ENCODE measurements at regions not wholly inside any gene's neighbourhood (a gene's known extent, or its start where the extent isn't known, plus 50 kb on each side); places are given as distances from the start of the nearest gene placed in this dataset.

GRCh38 chr17:68706356-68706920 is 105.3 kb upstream of the FAM20A start:
- Histone ChIP-seq H3K27ac (ENCODE audit: low read depth in 2 of 2, low read length in 2 of 2) (no peak overlapping the region), H3K9ac (ENCODE audit: low read length in 3 of 3) (no peak overlapping the region), H3K4me3 (ENCODE audit: low read length in 3 of 3) (no peak overlapping the region), H3K4me1 (ENCODE audit: control insufficient read depth in 2 of 3, insufficient read depth in 2 of 3, low read depth in 1 of 3, low read length in 3 of 3) (no peaks in the 10 kb centered on the region), H3K27me3 (ENCODE audit: control insufficient read depth, insufficient read depth, low read length) (no peaks in the 10 kb centered on the region), H3K9me3 (ENCODE audit: control insufficient read depth in 2 of 3, insufficient read depth in 1 of 3, low read length in 3 of 3) (no peaks in the 10 kb centered on the region), H3K36me3 (ENCODE audit: control insufficient read depth in 2 of 3, insufficient read depth in 3 of 3, low read length in 3 of 3) (no peaks in the 10 kb centered on the region)
- intact Hi-C loops (cut with DNase I): no loop called here
- no peak for FAIRE-seq
- TF ChIP-seq CTCF (IDR thresholded peaks at IDR 0.05; ENCODE audit: borderline replicate concordance, extremely low read depth, insufficient read depth): no peak
- DNase-seq: peak in 3 of 5 donors; percentile 25 to 85 (median 49)

- Histone ChIP-seq H3K9ac (ENCODE audit: low read length in 3 of 3) (no peak overlapping the region), H3K9me3 (ENCODE audit: control insufficient read depth in 2 of 3, insufficient read depth in 1 of 3, low read length in 3 of 3) (no peaks in the 10 kb centered on the region), H3K4me3 (ENCODE audit: low read length in 3 of 3) (no peak overlapping the region), H3K27ac (ENCODE audit: low read depth in 2 of 2, low read length in 2 of 2) (no peak overlapping the region), H3K36me3 (ENCODE audit: control insufficient read depth in 2 of 3, insufficient read depth in 3 of 3, low read length in 3 of 3) (no peaks in the 10 kb centered on the region), H3K4me1 (ENCODE audit: control insufficient read depth in 2 of 3, insufficient read depth in 2 of 3, low read depth in 1 of 3, low read length in 3 of 3) (no peaks in the 10 kb centered on the region), H3K27me3 (ENCODE audit: control insufficient read depth, insufficient read depth, low read length) (no peaks in the 10 kb centered on the region)
- intact Hi-C loops (cut with DNase I): no loop called here
- FAIRE-seq (no peak), DNase-seq (peak in 1 of 5 donors; percentile 29)
- TF ChIP-seq CTCF (IDR thresholded peaks at IDR 0.05; ENCODE audit: borderline replicate concordance, extremely low read depth, insufficient read depth): no peak
Measured at GRCh38 chr17:68705714-68706076, 104.5 kb upstream of the FAM20A start.

- no peaks in the 10 kb centered on the region for H3K4me1 ChIP-seq (ENCODE audit: control insufficient read depth in 2 of 3, insufficient read depth in 2 of 3, low read depth in 1 of 3, low read length in 3 of 3)
- no peak for FAIRE-seq
- no peak overlapping the region for H3K4me3 ChIP-seq (ENCODE audit: low read length in 3 of 3)
- no peak overlapping the region for H3K9ac ChIP-seq (ENCODE audit: low read length in 3 of 3)
- H3K9me3 ChIP-seq (ENCODE audit: control insufficient read depth in 2 of 3, insufficient read depth in 1 of 3, low read length in 3 of 3): no peaks in the 10 kb centered on the region
- TF ChIP-seq CTCF (IDR thresholded peaks at IDR 0.05; ENCODE audit: borderline replicate concordance, extremely low read depth, insufficient read depth): no peak
- H3K27ac ChIP-seq (ENCODE audit: low read depth in 2 of 2, low read length in 2 of 2): no peak overlapping the region
- intact Hi-C loops (cut with DNase I): no loop called here
- no peaks in the 10 kb centered on the region for H3K36me3 ChIP-seq (ENCODE audit: control insufficient read depth in 2 of 3, insufficient read depth in 3 of 3, low read length in 3 of 3)
- DNase-seq: peak in 1 of 5 donors; percentile 14
- no peaks in the 10 kb centered on the region for H3K27me3 ChIP-seq (ENCODE audit: control insufficient read depth, insufficient read depth, low read length)
Measured at GRCh38 chr17:68704871-68705713, 103.9 kb upstream of the FAM20A start.

All from kidney (tissue), 13 donors.